Endothelial cell of umbilical vein (primary cell): ENCODE measurements at regions not wholly inside any gene's neighbourhood (a gene's known extent, or its start where the extent isn't known, plus 50 kb on each side); places are given as distances from the start of the nearest gene placed in this dataset.

ENCODE experiments used
- EZH2 ChIP-seq: IDR thresholded peaks from 2 replicates; pipeline ENCODE4 v1.6.1; 2012; ENCODE audit warnings: borderline replicate concordance, low read depth, mild to moderate bottlenecking, moderate library complexity, low read length, inconsistent platforms; ENCODE audit not compliant: severe bottlenecking
- GATA2 ChIP-seq: IDR thresholded peaks from 2 replicates; pipeline ENCODE4 v1.7.0; 2011; ENCODE audit warnings: low read depth, mild to moderate bottlenecking, moderate library complexity, mixed read lengths, low read length; ENCODE audit not compliant: insufficient read length, insufficient read depth
- JUN ChIP-seq: IDR thresholded peaks from 2 replicates; pipeline ENCODE4 v1.6.1; 2011; ENCODE audit warnings: borderline replicate concordance, low read depth; ENCODE audit not compliant: insufficient read length, insufficient read depth
- MYC ChIP-seq: IDR thresholded peaks from one replicate; pipeline ENCODE4 v1.6.1; 2011; ENCODE audit warnings: mild to moderate bottlenecking, low read depth, low read length
- POLR2A ChIP-seq: IDR thresholded peaks from 2 replicates; pipeline ENCODE4 v1.6.1; 2012; ENCODE audit warnings: low read depth, mild to moderate bottlenecking, control low read depth, low read length
- POLR2AphosphoS5 ChIP-seq: IDR thresholded peaks from 2 replicates; pipeline ENCODE4 v1.6.1; 2012; ENCODE audit warnings: low read depth, mild to moderate bottlenecking, control low read depth, low read length, moderate library complexity; ENCODE audit not compliant: insufficient read depth
- TF ChIP-seq, protein P1 (sequence below), 2 donors: IDR thresholded peaks; 1 replicate in 1 of 2; 2 replicates in 1 of 2; pipeline ENCODE4 v1.5.1; 2011; ENCODE audit warnings: low read length in 2 of 2, mild to moderate bottlenecking in 2 of 2, moderate library complexity in 2 of 2, control low read depth in 1 of 2, inconsistent platforms in 1 of 2, low read depth in 1 of 2; ENCODE audit not compliant: insufficient read depth in 1 of 2; ENCODE audit errors: extremely low read depth in 1 of 2
- TF ChIP-seq, protein P2 (sequence below): IDR thresholded peaks from 2 replicates; pipeline ENCODE4 v1.6.1; 2011; ENCODE audit not compliant: insufficient read depth, insufficient read length

DNA sequence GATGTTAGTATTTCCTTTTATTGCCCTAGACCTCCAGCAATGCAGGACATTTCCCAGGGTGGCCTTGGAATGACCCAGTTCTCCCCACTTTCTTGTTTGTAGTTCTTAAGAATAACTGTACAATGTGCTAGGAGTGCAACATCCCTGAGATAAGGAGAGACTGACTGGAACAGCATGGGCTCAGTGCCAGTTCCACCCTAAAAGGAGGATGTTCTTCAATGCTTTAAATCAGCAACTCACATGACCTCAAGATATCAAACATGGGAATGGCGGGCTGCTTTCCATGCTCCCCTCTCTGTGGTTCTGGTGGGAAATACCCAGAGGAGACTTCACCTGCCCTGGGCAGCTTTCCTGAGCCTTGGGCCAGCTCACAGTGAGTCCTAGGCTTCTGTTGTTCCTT, 766.9 kb upstream of the FBXO33 start:
- TF ChIP-seq, protein P1, sequence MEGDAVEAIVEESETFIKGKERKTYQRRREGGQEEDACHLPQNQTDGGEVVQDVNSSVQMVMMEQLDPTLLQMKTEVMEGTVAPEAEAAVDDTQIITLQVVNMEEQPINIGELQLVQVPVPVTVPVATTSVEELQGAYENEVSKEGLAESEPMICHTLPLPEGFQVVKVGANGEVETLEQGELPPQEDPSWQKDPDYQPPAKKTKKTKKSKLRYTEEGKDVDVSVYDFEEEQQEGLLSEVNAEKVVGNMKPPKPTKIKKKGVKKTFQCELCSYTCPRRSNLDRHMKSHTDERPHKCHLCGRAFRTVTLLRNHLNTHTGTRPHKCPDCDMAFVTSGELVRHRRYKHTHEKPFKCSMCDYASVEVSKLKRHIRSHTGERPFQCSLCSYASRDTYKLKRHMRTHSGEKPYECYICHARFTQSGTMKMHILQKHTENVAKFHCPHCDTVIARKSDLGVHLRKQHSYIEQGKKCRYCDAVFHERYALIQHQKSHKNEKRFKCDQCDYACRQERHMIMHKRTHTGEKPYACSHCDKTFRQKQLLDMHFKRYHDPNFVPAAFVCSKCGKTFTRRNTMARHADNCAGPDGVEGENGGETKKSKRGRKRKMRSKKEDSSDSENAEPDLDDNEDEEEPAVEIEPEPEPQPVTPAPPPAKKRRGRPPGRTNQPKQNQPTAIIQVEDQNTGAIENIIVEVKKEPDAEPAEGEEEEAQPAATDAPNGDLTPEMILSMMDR (IDR thresholded peaks at IDR 0.05; ENCODE audit: extremely low read depth in 1 of 2, insufficient read depth in 1 of 2, low read depth in 1 of 2, low read length in 2 of 2) = no peak
- no peak for TF ChIP-seq POLR2A
- TF ChIP-seq MYC = no peak
- no peak for TF ChIP-seq EZH2
- no peak for TF ChIP-seq GATA2
- TF ChIP-seq, protein P2, sequence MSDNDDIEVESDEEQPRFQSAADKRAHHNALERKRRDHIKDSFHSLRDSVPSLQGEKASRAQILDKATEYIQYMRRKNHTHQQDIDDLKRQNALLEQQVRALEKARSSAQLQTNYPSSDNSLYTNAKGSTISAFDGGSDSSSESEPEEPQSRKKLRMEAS = no peak
- TF ChIP-seq JUN = no peak
- no peak for TF ChIP-seq POLR2AphosphoS5
